ENCODE measurements at regions not wholly inside any gene's neighbourhood (a gene's known extent, or its start where the extent isn't known, plus 50 kb on each side); places are given as distances from the start of the nearest gene placed in this dataset.

DNA sequence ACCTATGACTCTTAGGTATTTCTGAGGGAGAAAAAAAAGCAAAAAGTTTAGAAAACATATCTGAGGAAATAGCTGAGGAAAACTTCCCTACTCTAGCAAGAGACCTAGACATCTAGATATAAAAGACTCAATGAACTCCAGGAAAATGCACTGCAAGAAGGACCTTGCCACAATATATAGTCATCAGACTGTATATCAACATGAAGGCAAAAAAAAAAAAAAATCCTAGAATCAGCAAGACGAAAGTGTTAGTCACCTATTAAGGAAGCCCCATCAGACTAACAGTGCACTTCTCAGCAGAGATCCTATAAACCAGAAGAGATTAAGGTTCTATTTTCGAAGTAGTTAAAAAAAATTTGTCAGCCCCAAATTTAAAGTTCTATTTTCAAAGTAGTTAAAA lies 166.2 kb downstream of the TMEM38B start:
- DNase-seq (ENCODE audit: low read depth): no peak

DNA sequence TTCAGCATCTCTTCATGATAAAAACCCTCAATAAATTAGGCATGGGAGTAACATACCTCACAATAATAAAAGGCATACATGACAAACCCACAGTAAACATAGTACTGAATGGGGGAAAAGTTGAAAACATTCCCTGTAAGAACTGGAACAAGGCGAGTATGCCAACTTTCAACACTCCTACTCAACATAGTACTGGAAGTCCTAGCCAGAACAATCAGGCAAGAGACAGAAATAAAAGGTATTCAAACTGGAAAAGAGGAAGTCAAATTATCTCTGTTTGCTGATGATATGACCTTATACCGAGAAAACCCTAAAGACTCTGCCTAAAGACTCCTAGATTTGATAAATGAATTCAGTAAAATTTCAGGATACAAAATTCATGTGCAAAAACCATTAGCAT lies 167.6 kb downstream of the TMEM38B start:
- DNase-seq (ENCODE audit: low read depth): no peak

GRCh38 chr9:105864248-105864898 lies 170.0 kb downstream of the TMEM38B start:
- no peak for DNase-seq (ENCODE audit: low read depth)

- no peak for DNase-seq (ENCODE audit: low read depth)
Measured at GRCh38 chr9:105865285-105865684, 170.9 kb downstream of the TMEM38B start.

DNA sequence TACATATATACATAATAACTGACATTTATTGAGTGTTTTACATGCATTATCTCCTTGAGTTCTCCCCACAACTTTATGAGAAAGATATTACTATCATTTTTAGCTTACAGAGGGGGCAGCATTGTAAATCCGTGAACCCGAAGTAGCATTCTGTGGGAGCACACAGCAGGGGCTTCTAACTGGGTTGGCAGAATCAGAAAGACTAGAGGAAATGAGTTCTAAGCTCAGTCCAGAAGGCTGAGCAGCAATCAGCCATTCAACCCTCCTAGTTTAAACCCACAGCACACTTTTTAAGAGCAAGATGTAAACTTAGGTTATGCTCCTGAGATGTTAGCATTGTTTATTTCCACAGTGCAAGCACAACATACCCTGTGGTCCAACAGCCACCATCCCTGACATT lies 177.2 kb downstream of the TMEM38B start:
- DNase-seq (ENCODE audit: low read depth): no peak

DNA sequence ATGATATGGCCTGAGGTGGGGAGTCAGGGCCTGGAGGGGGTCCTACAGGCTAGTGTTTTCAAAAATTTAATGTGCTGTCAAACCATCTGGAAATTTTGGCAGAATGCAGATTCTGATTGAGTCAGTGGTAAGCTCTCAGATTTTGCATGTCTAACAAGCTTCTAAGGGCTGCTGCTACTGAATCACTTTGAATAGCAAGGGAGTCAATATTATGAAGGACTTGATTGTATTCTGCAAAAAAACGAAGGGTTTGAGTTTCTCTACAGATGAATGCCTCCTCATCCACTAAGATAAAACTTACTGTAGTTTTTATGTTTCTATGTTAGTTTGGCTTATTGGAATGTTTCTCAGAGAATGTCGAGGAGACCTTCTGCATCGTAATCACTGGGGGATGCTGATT lies 179.5 kb downstream of the TMEM38B start:
- no peak for DNase-seq (ENCODE audit: low read depth)

- DNase-seq (ENCODE audit: low read depth): no peak
Measured at GRCh38 chr9:105877721-105878120, 183.4 kb downstream of the TMEM38B start.

- no peak for DNase-seq (ENCODE audit: low read depth)
Measured at GRCh38 chr9:105879181-105879580, 184.8 kb downstream of the TMEM38B start.

DNA sequence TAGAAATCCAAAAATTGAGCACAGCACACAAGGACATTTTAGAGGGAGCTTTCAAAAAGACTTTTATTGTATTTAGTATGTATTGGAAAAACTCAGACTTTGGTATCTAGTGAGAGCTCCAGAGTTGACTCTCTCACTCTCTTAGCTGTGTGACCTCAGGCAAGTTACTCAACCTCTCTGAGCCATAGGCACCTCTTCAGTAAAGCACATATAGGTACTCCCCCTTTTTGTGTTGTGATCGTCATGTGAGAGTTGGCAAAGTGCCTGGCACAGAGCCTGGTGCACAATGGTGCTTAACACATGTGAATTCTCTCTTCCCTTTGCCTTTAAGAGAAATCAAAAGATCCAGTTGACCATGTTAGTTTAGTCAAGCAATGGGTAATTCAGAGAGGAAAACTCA lies 186.2 kb downstream of the TMEM38B start:
- no peak for DNase-seq (ENCODE audit: low read depth)

- DNase-seq (ENCODE audit: low read depth): no peak
Measured at GRCh38 chr9:105881021-105881420, 186.7 kb downstream of the TMEM38B start.

DNA sequence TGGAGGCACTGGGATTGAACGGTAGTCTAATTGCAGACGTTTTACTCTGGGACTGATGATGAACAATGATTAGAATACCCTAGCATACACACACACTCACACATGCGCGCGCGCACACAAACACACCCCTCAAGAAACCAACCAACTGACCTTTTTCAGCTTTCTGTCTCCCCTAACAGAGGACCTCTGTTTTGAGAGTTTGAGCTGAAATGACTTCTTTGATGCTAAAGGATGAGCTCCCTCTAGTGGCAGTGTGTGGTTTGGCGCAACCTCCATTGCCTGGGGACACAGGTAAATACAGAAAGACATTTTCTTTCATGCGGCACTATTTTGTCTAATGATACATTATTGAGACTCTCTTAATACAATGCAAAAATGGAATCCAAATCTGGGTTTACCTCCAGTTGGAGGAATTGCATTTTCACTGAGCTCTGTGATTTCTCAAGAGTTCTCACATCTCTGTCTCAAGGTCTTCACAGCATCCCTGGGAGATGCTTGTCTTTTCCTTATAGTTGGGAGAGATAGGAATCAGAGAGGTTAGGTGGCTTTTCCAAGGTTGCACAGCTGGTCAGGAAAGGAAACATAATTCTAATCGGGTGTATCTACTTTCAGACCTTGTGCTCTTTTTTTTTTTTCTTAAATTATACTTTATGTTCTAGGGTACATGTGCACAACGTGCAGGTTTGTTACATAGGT lies 187.5 kb downstream of the TMEM38B start:
- DNase-seq (ENCODE audit: low read depth): peak; percentile 55

DNA sequence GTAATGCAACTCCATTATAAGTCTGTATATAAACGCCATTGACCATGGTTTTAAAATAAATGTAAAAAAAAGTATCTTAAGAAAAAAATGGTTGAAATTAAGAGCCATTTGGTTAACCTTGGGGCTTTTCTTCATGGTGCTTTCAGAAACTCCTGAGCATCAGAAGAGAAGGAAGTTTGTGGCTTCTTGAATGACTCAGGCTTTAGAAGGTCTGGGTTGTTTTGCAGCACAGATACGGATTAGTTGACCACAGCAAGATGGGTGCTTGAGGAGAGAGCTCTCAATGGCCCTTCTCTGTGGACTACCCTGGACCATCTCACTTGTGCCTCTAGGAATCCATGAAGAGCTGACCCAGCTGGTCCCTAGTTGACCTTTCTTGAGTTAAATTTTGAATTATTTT lies 189.5 kb downstream of the TMEM38B start:
- peak; percentile 12 for DNase-seq (ENCODE audit: low read depth)

DNA sequence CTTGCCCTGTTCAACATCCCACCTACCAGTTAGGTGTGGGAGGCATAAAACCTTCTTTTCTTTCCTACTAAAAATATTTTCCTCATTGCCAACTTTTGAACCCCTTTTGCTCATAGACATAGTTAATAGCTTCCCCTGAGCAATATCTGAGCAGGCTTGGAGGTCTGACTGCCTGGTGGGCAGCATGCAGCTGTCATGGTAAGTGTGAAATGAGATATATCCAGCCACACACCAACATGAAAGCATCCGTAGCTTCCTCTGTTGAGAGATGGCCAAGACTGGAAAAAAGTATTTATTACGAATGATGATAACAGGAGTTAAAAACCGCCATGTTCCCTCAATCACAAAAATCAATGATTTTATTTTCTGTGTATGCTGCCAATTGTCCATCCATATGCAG lies 190.1 kb downstream of the TMEM38B start:
- DNase-seq (ENCODE audit: low read depth): no peak

GRCh38 chr9:105886136-105886535 lies 191.8 kb downstream of the TMEM38B start:
- no peak for DNase-seq (ENCODE audit: low read depth)

- no peak for DNase-seq (ENCODE audit: low read depth)
Measured at GRCh38 chr9:105887679-105888078, 193.3 kb downstream of the TMEM38B start.

DNA sequence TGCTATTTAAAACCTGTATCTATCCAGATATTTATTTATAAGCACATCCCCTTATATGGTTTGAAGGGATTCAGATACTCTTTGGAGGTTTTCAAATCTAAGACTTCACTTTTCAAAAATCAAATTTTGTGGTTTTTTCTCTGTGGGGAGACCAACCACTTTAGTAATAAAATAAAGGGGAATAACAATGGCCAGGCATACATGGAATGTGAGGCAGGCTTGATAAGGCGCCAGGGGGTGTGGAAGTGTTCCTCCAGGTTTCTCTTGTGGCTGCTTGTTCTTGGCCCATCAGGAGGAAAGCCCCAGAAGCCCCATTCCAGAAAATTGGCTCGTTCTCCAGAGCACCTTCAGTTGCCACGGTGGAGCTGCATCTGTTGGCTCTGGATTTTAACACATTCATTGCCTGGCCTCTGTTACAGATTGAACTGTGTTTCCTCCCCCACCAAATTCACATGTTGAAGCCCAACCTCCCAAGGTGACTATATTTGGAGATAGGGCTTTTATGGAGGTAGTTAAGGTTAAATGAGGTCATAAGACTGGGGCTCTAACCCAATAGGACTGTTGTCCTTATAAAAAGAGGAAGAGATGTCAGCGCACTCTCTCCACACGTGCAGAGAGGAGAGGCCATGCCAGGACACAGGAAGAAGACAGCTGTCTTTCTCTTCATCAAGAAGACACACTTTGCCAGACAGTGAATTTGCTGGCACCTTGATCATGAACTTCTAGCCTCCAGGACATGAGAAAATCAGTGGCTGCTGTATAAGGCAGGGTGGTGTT lies 195.9 kb downstream of the TMEM38B start:
- no peak for DNase-seq (ENCODE audit: low read depth)

DNA sequence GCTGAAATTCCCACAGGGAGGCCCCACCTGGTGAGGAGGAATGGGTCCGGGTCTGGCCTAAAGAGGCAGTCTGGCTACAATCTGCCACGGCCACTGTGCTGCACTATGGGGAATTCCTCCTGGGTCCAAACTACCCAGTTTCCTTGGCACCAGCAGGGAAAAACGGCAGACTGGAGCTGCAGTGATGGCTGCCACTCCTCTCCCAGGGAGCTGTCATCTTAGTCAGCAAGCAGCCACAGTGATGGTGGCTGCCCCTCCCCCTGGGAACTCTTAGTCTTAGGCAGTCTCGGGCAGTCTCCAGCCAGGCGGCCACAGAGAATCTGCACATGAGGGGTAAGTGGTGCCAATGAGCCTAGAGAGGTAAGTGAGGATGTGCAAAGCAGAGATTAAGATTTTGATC lies 205.8 kb downstream of the TMEM38B start:
- no peak for DNase-seq (ENCODE audit: low read depth)

DNA sequence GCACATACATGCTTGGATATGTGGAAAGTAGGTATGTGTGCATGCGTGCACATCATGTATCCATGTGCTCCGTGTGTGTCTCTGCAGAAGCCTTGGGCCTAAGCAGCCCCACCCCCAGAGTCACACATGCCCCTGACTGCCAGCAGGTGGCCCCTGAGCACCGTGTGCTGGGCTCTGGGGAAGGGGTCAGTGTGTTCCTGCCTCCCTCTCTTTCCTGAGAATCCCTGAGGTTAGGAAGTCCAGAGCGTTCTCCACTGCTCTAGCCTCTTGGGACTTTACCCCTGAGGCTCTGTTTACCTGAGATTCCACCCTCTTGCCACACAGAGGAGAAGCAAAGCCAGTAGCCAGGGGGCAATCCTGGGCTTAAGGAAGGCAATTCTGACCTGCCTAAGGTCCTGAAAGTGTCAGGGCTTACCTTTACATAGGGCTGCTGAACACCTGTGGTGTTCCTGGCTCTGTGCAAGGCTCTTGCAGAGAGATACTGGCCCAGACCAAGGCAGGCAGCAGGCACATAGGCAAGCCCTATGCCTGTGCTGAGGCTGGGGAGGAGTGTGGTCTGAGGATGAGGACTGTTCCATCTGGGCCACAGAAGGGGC lies 207.3 kb downstream of the TMEM38B start:
- peak; percentile 30 for DNase-seq (ENCODE audit: low read depth)

- DNase-seq (ENCODE audit: low read depth): no peak
Measured at GRCh38 chr9:105908069-105908468, 213.7 kb downstream of the TMEM38B start.

- DNase-seq (ENCODE audit: low read depth): peak; percentile 57
Measured at GRCh38 chr9:105911104-105911911, 217.0 kb downstream of the TMEM38B start.

GRCh38 chr9:105912157-105912862 lies 218.0 kb downstream of the TMEM38B start:
- DNase-seq (ENCODE audit: low read depth): no peak

All from RPMI7951 (cell line).